OCI-LY7 (cell line): ENCODE measurements at regions not wholly inside any gene's neighbourhood (a gene's known extent, or its start where the extent isn't known, plus 50 kb on each side); places are given as distances from the start of the nearest gene placed in this dataset.

Source experiments
- EZH2phosphoT487 ChIP-seq: fragments of 200-600 bp; sonication (generic); IDR thresholded peaks from 2 replicates; pipeline ENCODE4 v1.6.1; 2018; ENCODE audit warnings: low read depth, borderline replicate concordance, mild to moderate bottlenecking, mixed run types, antibody characterized with exemption, low read length, moderate library complexity, mixed read lengths
- TF ChIP-seq, protein P1 (sequence below): fragments of 200-600 bp; sonication (generic); conservative IDR thresholded peaks from 2 replicates; pipeline ENCODE4 v1.5.1; 2014; ENCODE audit warnings: mild to moderate bottlenecking, antibody characterized with exemption, low read length, moderate library complexity, mixed read lengths

DNA sequence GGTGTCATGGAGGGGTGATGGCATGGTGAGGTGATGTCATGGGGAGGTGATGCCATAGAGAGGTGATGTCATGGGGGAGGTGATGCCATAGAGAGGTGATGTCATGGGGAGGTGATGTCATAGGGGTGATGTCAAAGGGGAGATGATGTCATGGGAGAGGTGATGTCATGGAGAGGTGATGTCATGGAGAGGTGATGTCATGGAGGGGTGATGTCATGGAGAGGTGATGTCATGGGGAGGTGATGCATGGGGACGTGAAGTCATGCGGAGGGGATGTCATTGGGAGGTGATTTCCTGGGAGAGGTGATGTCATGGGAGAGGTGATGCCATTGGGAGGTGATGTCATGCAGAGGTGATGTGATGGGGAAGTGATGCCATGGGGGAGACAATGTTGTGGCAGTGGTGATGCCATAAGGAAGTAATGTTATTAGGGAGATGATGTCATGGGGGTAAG is 92.1 kb upstream of the C1orf174 start:
- TF ChIP-seq, protein P1, sequence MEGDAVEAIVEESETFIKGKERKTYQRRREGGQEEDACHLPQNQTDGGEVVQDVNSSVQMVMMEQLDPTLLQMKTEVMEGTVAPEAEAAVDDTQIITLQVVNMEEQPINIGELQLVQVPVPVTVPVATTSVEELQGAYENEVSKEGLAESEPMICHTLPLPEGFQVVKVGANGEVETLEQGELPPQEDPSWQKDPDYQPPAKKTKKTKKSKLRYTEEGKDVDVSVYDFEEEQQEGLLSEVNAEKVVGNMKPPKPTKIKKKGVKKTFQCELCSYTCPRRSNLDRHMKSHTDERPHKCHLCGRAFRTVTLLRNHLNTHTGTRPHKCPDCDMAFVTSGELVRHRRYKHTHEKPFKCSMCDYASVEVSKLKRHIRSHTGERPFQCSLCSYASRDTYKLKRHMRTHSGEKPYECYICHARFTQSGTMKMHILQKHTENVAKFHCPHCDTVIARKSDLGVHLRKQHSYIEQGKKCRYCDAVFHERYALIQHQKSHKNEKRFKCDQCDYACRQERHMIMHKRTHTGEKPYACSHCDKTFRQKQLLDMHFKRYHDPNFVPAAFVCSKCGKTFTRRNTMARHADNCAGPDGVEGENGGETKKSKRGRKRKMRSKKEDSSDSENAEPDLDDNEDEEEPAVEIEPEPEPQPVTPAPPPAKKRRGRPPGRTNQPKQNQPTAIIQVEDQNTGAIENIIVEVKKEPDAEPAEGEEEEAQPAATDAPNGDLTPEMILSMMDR = no peak
- TF ChIP-seq EZH2phosphoT487 = no peak
